ENCODE measurements at regions not wholly inside any gene's neighbourhood (a gene's known extent, or its start where the extent isn't known, plus 50 kb on each side); places are given as distances from the start of the nearest gene placed in this dataset.

DNA sequence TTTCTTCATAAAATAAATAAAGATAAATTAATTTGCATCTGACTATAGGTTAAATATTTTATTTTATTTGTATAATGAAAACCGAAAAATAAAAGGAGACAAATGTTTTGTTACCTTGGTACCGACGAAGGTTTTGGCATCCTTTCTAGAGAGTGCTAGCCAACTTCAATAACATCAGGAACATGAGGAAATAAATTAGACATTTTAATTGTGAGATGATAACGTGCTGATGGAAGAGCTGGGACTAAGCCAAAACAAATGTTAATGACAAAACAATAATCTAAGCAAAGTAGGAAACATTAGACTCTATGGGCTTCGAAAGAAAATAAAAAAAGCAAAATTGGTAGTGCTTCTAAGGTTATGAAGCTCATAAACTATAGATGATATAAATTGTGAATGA, 201.0 kb downstream of the IRX2 start:
- TF ChIP-seq, protein P1, sequence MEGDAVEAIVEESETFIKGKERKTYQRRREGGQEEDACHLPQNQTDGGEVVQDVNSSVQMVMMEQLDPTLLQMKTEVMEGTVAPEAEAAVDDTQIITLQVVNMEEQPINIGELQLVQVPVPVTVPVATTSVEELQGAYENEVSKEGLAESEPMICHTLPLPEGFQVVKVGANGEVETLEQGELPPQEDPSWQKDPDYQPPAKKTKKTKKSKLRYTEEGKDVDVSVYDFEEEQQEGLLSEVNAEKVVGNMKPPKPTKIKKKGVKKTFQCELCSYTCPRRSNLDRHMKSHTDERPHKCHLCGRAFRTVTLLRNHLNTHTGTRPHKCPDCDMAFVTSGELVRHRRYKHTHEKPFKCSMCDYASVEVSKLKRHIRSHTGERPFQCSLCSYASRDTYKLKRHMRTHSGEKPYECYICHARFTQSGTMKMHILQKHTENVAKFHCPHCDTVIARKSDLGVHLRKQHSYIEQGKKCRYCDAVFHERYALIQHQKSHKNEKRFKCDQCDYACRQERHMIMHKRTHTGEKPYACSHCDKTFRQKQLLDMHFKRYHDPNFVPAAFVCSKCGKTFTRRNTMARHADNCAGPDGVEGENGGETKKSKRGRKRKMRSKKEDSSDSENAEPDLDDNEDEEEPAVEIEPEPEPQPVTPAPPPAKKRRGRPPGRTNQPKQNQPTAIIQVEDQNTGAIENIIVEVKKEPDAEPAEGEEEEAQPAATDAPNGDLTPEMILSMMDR (IDR thresholded peaks at IDR 0.05 in 2 of 3, conservative IDR thresholded peaks at IDR 0.05 in 1 of 3; ENCODE audit: borderline replicate concordance in 1 of 3, insufficient read depth in 1 of 3, low read depth in 2 of 3, low read length in 2 of 3): no peak
- no peak for TF ChIP-seq RAD21 (IDR thresholded peaks at IDR 0.05; ENCODE audit: low read depth)
- TF ChIP-seq EZH2 (IDR thresholded peaks at IDR 0.05): no peak
- TF ChIP-seq POLR2AphosphoS5 (IDR thresholded peaks at IDR 0.05; ENCODE audit: low read depth, low read length): no peak
- TF ChIP-seq ZNF274 (IDR thresholded peaks at IDR 0.05; ENCODE audit: low read depth, low read length): no peak
- TF ChIP-seq, protein P2, sequence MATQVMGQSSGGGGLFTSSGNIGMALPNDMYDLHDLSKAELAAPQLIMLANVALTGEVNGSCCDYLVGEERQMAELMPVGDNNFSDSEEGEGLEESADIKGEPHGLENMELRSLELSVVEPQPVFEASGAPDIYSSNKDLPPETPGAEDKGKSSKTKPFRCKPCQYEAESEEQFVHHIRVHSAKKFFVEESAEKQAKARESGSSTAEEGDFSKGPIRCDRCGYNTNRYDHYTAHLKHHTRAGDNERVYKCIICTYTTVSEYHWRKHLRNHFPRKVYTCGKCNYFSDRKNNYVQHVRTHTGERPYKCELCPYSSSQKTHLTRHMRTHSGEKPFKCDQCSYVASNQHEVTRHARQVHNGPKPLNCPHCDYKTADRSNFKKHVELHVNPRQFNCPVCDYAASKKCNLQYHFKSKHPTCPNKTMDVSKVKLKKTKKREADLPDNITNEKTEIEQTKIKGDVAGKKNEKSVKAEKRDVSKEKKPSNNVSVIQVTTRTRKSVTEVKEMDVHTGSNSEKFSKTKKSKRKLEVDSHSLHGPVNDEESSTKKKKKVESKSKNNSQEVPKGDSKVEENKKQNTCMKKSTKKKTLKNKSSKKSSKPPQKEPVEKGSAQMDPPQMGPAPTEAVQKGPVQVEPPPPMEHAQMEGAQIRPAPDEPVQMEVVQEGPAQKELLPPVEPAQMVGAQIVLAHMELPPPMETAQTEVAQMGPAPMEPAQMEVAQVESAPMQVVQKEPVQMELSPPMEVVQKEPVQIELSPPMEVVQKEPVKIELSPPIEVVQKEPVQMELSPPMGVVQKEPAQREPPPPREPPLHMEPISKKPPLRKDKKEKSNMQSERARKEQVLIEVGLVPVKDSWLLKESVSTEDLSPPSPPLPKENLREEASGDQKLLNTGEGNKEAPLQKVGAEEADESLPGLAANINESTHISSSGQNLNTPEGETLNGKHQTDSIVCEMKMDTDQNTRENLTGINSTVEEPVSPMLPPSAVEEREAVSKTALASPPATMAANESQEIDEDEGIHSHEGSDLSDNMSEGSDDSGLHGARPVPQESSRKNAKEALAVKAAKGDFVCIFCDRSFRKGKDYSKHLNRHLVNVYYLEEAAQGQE (IDR thresholded peaks at IDR 0.05; ENCODE audit: low read depth): no peak
- no peak for TF ChIP-seq SP1 (IDR thresholded peaks at IDR 0.05; ENCODE audit: low read depth)

Measured in HCT116 (cell line).